GM06990 (cell line): ENCODE measurements at regions not wholly inside any gene's neighbourhood (a gene's known extent, or its start where the extent isn't known, plus 50 kb on each side); places are given as distances from the start of the nearest gene placed in this dataset.

Experiments
- DNase-seq: peaks from one replicate; pipeline ENCODE4 v3.0.0-alpha.2; 2011; ENCODE audit not compliant: insufficient read length; ENCODE audit errors: extremely low read depth
- H3K27me3 ChIP-seq: replicated peaks from 2 replicates; pipeline ENCODE4 v1.6.0; 2011; ENCODE audit warnings: low read length; ENCODE audit not compliant: control insufficient read depth, insufficient read depth
- H3K36me3 ChIP-seq: 2 replicates; pipeline ENCODE4 v1.5.1; 2011; ENCODE audit warnings: low read length; ENCODE audit not compliant: control insufficient read depth, insufficient read depth
- H3K4me3 ChIP-seq: replicated peaks from 2 replicates; pipeline ENCODE4 v1.5.1; 2011; ENCODE audit warnings: low read depth, mild to moderate bottlenecking, control low read depth, low read length
- CTCF ChIP-seq: IDR thresholded peaks from 2 replicates; pipeline ENCODE4 v1.5.1; 2011; ENCODE audit warnings: low read length, control low read depth, mild to moderate bottlenecking, inconsistent platforms; ENCODE audit not compliant: insufficient read depth, poor library complexity, severe bottlenecking

GRCh38 chr13:40002016-40002415 lies 346.6 kb downstream of the COG6 start:
- no peak for DNase-seq
- H3K27me3 ChIP-seq: no peaks in the 10 kb centered on the region
- no peaks in the 10 kb centered on the region for H3K36me3 ChIP-seq
- TF ChIP-seq CTCF: no peak
- H3K4me3 ChIP-seq: no peak overlapping the region

GRCh38 chr13:40013554-40013953 lies 358.1 kb downstream of the COG6 start:
- Histone ChIP-seq H3K27me3 (no peaks in the 10 kb centered on the region), H3K4me3 (no peak overlapping the region), H3K36me3 (no peaks in the 10 kb centered on the region)
- no peak for DNase-seq
- TF ChIP-seq CTCF: no peak

- H3K36me3 ChIP-seq: no peaks in the 10 kb centered on the region
- no peaks in the 10 kb centered on the region for H3K27me3 ChIP-seq
- no peak for DNase-seq
- no peak for TF ChIP-seq CTCF
- H3K4me3 ChIP-seq: no peak overlapping the region
These were observed 361.6 kb downstream of the COG6 start for GRCh38 chr13:40016953-40017660.

- TF ChIP-seq CTCF: no peak
- no peak for DNase-seq
- Histone ChIP-seq H3K4me3 (no peak overlapping the region), H3K36me3 (no peaks in the 10 kb centered on the region), H3K27me3 (no peaks in the 10 kb centered on the region)
These were observed 362.3 kb downstream of the COG6 start for GRCh38 chr13:40017662-40018262.

- H3K36me3 ChIP-seq: no peaks in the 10 kb centered on the region
- TF ChIP-seq CTCF: no peak
- H3K4me3 ChIP-seq: no peak overlapping the region
- H3K27me3 ChIP-seq: no peaks in the 10 kb centered on the region
- DNase-seq: no peak
These were observed 368.2 kb downstream of the COG6 start for GRCh38 chr13:40023595-40024203.
